HUES6 (cell line): ENCODE measurements at regions not wholly inside any gene's neighbourhood (a gene's known extent, or its start where the extent isn't known, plus 50 kb on each side); places are given as distances from the start of the nearest gene placed in this dataset.

Experiments used
- H3K27ac ChIP-seq: 2 replicates; pipeline ENCODE4 v1.7.0; 2013; ENCODE audit warnings: low read depth, mild to moderate bottlenecking, low read length, inconsistent platforms
- H3K27me3 ChIP-seq: 2 replicates; pipeline ENCODE4 v1.6.1; 2013; ENCODE audit warnings: low read length; ENCODE audit not compliant: control insufficient read depth, insufficient read depth
- H3K36me3 ChIP-seq: 2 replicates; pipeline ENCODE4 v1.6.1; 2013; ENCODE audit warnings: low read length; ENCODE audit not compliant: control insufficient read depth, insufficient read depth
- H3K4me1 ChIP-seq: 2 replicates; pipeline ENCODE4 v1.6.1; 2013; ENCODE audit warnings: low read length; ENCODE audit not compliant: control insufficient read depth, insufficient read depth
- H3K4me3 ChIP-seq: 2 replicates; pipeline ENCODE4 v1.5.1; 2013; ENCODE audit warnings: low read depth, low read length
- H3K9ac ChIP-seq: one replicate; pipeline ENCODE4 v1.6.1; 2013; ENCODE audit warnings: mild to moderate bottlenecking, low read length
- H3K9me3 ChIP-seq: 2 replicates; pipeline ENCODE4 v1.6.1; 2013; ENCODE audit warnings: low read depth, low read length; ENCODE audit not compliant: control insufficient read depth, insufficient read depth

DNA sequence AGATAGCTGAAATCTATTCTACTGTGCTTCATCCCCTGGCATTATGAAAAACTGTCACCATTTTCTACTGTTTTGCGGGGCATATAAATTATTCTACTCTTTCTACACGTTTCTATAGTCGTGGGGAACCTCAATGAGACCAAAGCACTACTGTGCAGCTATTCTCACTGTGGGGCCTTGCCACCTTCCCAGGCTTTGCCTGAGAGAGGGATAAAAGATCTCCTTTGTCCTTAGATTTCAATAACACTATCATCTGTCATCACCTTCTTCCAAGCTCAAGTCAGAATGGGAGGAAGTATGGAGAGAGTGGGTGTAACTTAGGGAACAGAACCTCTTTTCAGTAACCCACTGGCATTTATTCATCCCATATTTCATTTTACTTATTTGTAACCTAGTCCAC, 1462.1 kb upstream of the RAG2 start:
- Histone ChIP-seq H3K36me3 (no peaks in the 10 kb centered on the region), H3K27me3 (no peaks in the 10 kb centered on the region), H3K27ac (no peak overlapping the region), H3K4me1 (no peaks in the 10 kb centered on the region), H3K4me3 (no peak overlapping the region), H3K9ac (no peak overlapping the region), H3K9me3 (no peaks in the 10 kb centered on the region)

DNA sequence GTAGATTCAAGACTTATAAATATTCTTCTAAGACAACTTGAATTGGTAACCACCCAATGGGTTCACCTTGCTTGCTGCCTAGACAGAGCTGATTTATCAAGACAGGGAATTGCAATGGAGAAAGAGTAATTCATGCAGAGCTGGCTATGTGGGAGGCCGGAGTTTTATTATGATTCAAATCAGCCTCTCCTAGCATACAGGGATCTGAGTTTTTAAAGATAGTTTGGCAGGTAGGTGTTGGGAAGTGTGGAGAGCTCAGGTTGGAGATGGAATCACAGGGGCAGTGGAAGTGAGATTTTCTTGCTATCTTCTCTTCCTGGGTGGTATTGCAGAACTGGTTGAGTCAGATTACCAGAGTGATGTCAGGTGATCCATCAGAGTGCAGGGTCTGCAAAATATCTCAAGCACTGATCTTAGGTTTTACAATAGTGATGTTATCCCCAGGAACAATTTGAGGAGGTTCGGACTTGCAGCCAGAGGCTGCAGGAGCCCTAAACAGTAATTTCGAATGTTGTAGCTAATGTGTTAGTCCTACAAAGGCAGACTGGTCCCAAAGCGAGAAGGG, 1448.6 kb upstream of the RAG2 start:
- no peaks in the 10 kb centered on the region for H3K36me3 ChIP-seq
- no peak overlapping the region for H3K9ac ChIP-seq
- H3K27me3 ChIP-seq = no peaks in the 10 kb centered on the region
- 0 out of 2 replicates have a peak overlapping the region, but pooled peaks have one; percentile 6 for H3K27ac ChIP-seq
- no peaks in the 10 kb centered on the region for H3K9me3 ChIP-seq
- H3K4me1 ChIP-seq = peaks cover 32% of the 10 kb centered on the region
- no peak overlapping the region for H3K4me3 ChIP-seq

DNA sequence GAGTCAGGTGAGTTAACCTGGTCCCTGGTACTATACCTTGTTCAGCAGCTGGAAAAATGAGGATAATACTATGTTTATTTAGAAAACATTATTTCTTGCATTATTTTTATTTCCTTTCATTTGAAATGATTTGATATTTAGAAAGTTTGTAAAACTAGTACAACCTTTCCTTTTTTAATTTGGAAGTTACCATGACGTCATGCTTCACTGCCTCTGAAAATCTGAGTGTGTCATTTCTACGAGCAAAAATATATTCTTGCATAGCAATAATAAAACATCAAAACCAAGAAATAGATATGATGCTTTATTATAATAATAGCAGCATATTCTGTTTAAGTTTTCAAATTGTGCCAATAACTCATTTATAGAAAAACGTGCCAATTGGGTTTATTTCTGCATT, 1445.0 kb upstream of the RAG2 start:
- Histone ChIP-seq H3K27me3 (no peaks in the 10 kb centered on the region), H3K9me3 (no peaks in the 10 kb centered on the region), H3K27ac (no peak overlapping the region)

DNA sequence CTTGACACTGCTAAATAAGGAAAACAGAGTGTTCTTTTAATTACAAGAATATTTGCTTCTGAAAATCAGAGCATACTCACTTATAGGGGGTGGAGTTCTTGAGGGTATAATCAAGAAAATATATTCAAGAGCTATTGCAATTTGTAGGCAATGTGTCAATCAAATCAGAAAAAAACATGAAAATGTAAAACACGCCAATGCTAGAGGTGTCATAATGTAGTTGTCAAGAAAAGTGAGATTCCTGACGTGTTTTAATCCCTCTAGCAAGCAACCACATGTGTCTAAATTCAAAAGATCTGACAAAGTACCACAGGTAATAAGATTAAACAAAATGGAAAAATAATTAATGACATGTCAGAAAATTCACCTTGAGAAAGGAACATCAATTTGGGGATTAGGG, 1440.7 kb upstream of the RAG2 start:
- no peaks in the 10 kb centered on the region for H3K9me3 ChIP-seq
- H3K27ac ChIP-seq = no peak overlapping the region
- no peak overlapping the region for H3K4me3 ChIP-seq
- H3K4me1 ChIP-seq = no peaks in the 10 kb centered on the region
- H3K27me3 ChIP-seq = no peaks in the 10 kb centered on the region
- H3K9ac ChIP-seq = no peak overlapping the region
- no peaks in the 10 kb centered on the region for H3K36me3 ChIP-seq

More for the DNA sequence above, 1445.0 kb upstream of the RAG2 start:
- no peak overlapping the region for H3K4me3 ChIP-seq
- H3K4me1 ChIP-seq = peaks cover 14% of the 10 kb centered on the region
- H3K36me3 ChIP-seq = no peaks in the 10 kb centered on the region
- H3K9ac ChIP-seq = no peak overlapping the region

DNA sequence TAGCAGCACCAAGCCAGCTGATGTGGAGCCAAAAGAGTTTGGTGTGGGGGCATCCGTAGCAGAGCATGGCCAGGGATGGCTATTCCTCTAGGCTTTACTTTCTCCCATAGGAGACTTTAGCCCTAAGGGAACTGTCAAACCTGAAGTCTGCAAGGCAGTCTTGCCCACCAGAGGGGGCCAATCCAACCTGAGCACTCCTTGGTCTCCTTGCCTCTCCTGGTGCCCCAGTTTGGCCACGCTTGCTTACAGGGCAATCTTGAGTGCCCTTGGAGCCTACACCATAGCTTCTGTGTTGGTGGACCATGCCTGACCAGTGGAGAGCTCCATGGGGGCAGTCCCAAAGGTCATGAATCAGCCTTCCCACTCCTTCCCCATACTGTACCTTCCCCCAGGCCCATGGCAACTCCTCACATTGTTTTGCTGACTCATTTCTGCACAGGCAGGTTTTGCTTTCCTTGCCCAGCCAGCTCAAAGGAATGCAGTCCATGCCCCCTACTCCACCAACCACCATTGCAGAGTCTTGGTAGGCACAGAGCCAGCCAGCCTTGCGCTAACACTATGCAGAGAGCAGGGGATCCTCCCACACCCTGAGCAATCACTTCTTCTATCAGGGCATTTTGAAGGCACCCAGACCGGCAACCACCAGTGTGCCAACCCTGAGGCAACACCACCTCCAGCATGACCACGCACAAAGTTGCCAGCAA, 1421.2 kb upstream of the RAG2 start:
- H3K4me1 ChIP-seq = no peaks in the 10 kb centered on the region
- peaks cover 6% of the 10 kb centered on the region; the same call in 1 of the 2 replicates for H3K9me3 ChIP-seq
- H3K27ac ChIP-seq = no peak overlapping the region
- no peak overlapping the region for H3K9ac ChIP-seq
- no peaks in the 10 kb centered on the region for H3K36me3 ChIP-seq
- no peak overlapping the region for H3K4me3 ChIP-seq
- no peaks in the 10 kb centered on the region for H3K27me3 ChIP-seq

DNA sequence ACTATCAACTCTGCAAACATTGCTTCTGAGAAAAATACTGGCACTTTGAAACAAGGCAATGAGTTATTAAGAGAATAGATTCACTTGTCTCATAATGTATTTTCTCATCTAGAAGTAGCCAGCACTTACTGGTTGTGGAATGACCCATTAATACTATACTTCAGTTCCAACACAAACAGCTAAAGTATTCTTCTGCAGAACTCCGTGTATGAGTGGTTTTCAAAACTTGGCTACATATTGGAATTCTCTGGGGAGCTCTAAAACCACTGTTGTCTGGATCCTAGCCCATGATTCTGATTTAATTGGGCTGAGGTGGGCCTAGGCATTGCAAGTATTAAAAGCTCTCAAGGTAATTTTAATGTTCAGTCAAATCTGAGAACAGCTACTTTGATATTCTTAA, 1416.4 kb upstream of the RAG2 start:
- no peaks in the 10 kb centered on the region for H3K27me3 ChIP-seq
- H3K4me1 ChIP-seq = no peaks in the 10 kb centered on the region
- no peaks in the 10 kb centered on the region for H3K36me3 ChIP-seq
- H3K9ac ChIP-seq = no peak overlapping the region
- H3K4me3 ChIP-seq = no peak overlapping the region
- H3K9me3 ChIP-seq = no peaks in the 10 kb centered on the region
- no peak overlapping the region for H3K27ac ChIP-seq

GRCh38 chr11:38013157-38013556, 1415.1 kb upstream of the RAG2 start:
- Histone ChIP-seq H3K4me3 (no peak overlapping the region), H3K27me3 (no peaks in the 10 kb centered on the region), H3K27ac (no peak overlapping the region), H3K36me3 (no peaks in the 10 kb centered on the region), H3K4me1 (no peaks in the 10 kb centered on the region), H3K9ac (no peak overlapping the region), H3K9me3 (no peaks in the 10 kb centered on the region)

DNA sequence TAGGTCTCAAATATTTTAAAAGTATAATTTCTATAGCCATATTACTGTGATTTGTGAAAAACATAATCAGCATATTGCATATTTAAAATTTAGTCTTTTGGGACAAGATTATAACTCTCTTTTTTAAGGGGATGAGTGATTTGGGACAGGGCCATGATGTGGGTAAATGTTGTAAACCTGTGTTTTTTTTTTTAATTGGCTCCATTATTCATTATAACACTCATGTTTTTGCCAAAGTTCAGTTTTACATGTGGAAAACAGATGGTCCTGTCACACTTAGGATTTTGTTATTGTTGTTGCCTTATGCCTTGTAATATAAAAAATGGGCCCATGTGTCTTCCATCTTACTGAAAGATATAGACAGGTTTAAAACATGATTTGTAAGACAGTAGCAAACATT, 1413.5 kb upstream of the RAG2 start:
- no peak overlapping the region for H3K4me3 ChIP-seq
- H3K36me3 ChIP-seq = no peaks in the 10 kb centered on the region
- H3K9me3 ChIP-seq = no peaks in the 10 kb centered on the region
- H3K4me1 ChIP-seq = no peaks in the 10 kb centered on the region
- H3K9ac ChIP-seq = no peak overlapping the region
- H3K27me3 ChIP-seq = no peaks in the 10 kb centered on the region
- no peak overlapping the region for H3K27ac ChIP-seq

DNA sequence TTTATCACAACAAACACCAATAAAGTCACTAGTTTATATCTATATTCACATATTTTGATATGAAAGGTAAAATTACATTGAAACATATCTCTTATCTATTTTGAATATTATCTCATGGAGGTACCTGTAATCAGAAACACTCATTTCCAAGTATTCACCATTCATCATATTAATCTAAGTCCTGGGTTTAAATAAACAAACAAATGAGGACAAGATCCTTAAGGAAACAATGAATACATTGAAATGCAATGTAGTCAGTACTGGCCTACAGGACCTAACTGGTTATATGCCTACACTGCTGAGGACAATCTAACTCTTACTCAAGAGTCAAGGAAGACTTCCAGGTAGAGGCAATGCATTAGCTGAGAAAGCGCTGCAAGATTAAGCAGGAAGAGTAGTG, 1411.9 kb upstream of the RAG2 start:
- Histone ChIP-seq H3K27ac (no peak overlapping the region), H3K4me3 (no peak overlapping the region), H3K9ac (no peak overlapping the region), H3K36me3 (no peaks in the 10 kb centered on the region), H3K9me3 (no peaks in the 10 kb centered on the region), H3K4me1 (no peaks in the 10 kb centered on the region), H3K27me3 (no peaks in the 10 kb centered on the region)

DNA sequence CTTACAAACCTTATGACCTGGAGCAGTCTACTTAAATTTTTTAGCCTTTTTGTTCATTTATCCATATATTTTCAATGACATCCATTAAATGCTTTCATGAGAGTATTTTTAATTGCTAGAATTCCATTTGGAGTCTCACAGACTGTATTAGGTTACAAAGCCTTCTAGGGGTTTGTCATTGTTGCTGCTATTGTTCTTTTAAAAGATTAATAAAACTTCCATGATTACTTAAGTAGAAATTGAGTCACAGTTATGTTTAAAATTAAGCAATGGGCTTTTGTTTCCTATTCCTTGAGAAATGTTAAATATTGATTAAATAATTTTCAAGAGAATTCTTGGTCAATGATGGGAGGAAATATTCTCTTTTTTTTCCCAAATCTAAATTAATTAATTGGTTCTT, 1408.4 kb upstream of the RAG2 start:
- Histone ChIP-seq H3K27ac (no peak overlapping the region), H3K9me3 (no peaks in the 10 kb centered on the region), H3K27me3 (no peaks in the 10 kb centered on the region), H3K4me1 (no peaks in the 10 kb centered on the region), H3K4me3 (no peak overlapping the region), H3K36me3 (no peaks in the 10 kb centered on the region), H3K9ac (no peak overlapping the region)

DNA sequence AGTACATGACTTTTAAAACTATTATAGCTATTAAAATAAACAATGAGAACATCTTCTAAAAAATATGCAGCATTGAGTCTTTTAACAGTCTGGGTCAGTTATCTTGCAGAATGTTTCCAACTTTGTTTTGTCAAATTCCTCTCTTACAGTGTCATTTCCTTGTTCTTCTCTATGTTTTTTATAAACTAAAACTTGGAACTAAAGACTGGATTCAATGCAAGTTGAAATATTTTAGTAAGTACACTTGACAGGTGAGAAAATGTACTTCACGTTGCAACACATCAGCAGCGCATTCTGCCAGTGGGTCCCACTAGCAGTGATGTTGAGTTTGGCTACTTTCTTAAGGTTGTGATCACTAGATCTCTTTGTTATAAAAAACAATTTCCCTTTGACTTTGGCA, 1407.6 kb upstream of the RAG2 start:
- Histone ChIP-seq H3K9me3 (no peaks in the 10 kb centered on the region), H3K9ac (no peak overlapping the region), H3K4me1 (no peaks in the 10 kb centered on the region), H3K36me3 (no peaks in the 10 kb centered on the region), H3K27me3 (no peaks in the 10 kb centered on the region), H3K27ac (no peak overlapping the region), H3K4me3 (no peak overlapping the region)
